Osteoblast (primary cell): ENCODE measurements at regions not wholly inside any gene's neighbourhood (a gene's known extent, or its start where the extent isn't known, plus 50 kb on each side); places are given as distances from the start of the nearest gene placed in this dataset.

Experiments
- DNase-seq: peaks from one replicate; pipeline ENCODE4 v3.0.0; 2011; ENCODE audit warnings: low spot score, mixed read lengths; ENCODE audit not compliant: insufficient read length; ENCODE audit errors: missing footprints
- H2AFZ ChIP-seq: 2 replicates; pipeline ENCODE4 v1.6.0; 2011; ENCODE audit warnings: mild to moderate bottlenecking, low read length
- H3K27ac ChIP-seq: 2 replicates; pipeline ENCODE4 v1.5.1; 2011; ENCODE audit warnings: mild to moderate bottlenecking, low read depth, low read length, moderate library complexity
- H3K27me3 ChIP-seq: 2 replicates; pipeline ENCODE4 v1.6.0; 2012; ENCODE audit warnings: mild to moderate bottlenecking, control low read depth, inconsistent platforms, low read length, moderate library complexity; ENCODE audit not compliant: insufficient read depth
- H3K36me3 ChIP-seq: 2 replicates; pipeline ENCODE4 v1.5.1; 2011; ENCODE audit warnings: mild to moderate bottlenecking, low read length, control low read depth, moderate library complexity; ENCODE audit not compliant: insufficient read depth
- H3K4me1 ChIP-seq: 2 replicates; pipeline ENCODE4 v1.5.1; 2011; ENCODE audit warnings: mild to moderate bottlenecking, low read length, control low read depth, moderate library complexity; ENCODE audit not compliant: insufficient read depth
- H3K4me2 ChIP-seq: 2 replicates; pipeline ENCODE4 v1.6.0; 2011; ENCODE audit warnings: mild to moderate bottlenecking, low read length; ENCODE audit not compliant: insufficient read depth
- H3K4me3 ChIP-seq: fragments of 200-600 bp; sonication (generic); 3 replicates; pipeline ENCODE4 v1.5.1; 2012; ENCODE audit warnings: mild to moderate bottlenecking, low read length, inconsistent platforms; ENCODE audit not compliant: insufficient read depth
- H3K79me2 ChIP-seq: 2 replicates; pipeline ENCODE4 v1.6.0; 2012; ENCODE audit warnings: mild to moderate bottlenecking, low read length, control low read depth, inconsistent platforms; ENCODE audit not compliant: insufficient read depth
- H3K9me3 ChIP-seq: 2 replicates; pipeline ENCODE4 v1.5.1; 2011; ENCODE audit warnings: low read depth, low read length, control low read depth
- H4K20me1 ChIP-seq: 2 replicates; pipeline ENCODE4 v1.6.0; 2012; ENCODE audit warnings: mild to moderate bottlenecking, low read length, control low read depth; ENCODE audit not compliant: insufficient read depth
- CTCF ChIP-seq: IDR thresholded peaks from 2 replicates; pipeline ENCODE4 v1.5.1; 2011; ENCODE audit warnings: mild to moderate bottlenecking, low read depth, low read length, moderate library complexity; ENCODE audit errors: extremely low read depth

GRCh38 chr3:106114220-106114619, 245.4 kb upstream of the CBLB start:
- no peaks in the 10 kb centered on the region for H4K20me1 ChIP-seq
- DNase-seq, result no peak
- no peaks in the 10 kb centered on the region for H3K9me3 ChIP-seq
- H3K4me1 ChIP-seq, result peaks cover 7% of the 10 kb centered on the region
- peak overlapping the region; percentile 80 for H3K27ac ChIP-seq
- no peak overlapping the region for H3K4me2 ChIP-seq
- H3K27me3 ChIP-seq, result no peaks in the 10 kb centered on the region
- H3K4me3 ChIP-seq, result no peak overlapping the region
- H3K79me2 ChIP-seq, result no peaks in the 10 kb centered on the region
- no peak for TF ChIP-seq CTCF
- no peak overlapping the region for H2AFZ ChIP-seq
- no peaks in the 10 kb centered on the region for H3K36me3 ChIP-seq

- H3K79me2 ChIP-seq, result no peaks in the 10 kb centered on the region
- H3K27me3 ChIP-seq, result no peaks in the 10 kb centered on the region
- TF ChIP-seq CTCF, result no peak
- H3K36me3 ChIP-seq, result no peaks in the 10 kb centered on the region
- no peaks in the 10 kb centered on the region for H3K9me3 ChIP-seq
- H2AFZ ChIP-seq, result no peak overlapping the region
- no peaks in the 10 kb centered on the region for H4K20me1 ChIP-seq
- no peak overlapping the region for H3K4me2 ChIP-seq
- peaks cover 13% of the 10 kb centered on the region for H3K4me1 ChIP-seq
- peak overlapping the region; percentile 80 for H3K27ac ChIP-seq
- H3K4me3 ChIP-seq, result no peak overlapping the region
- DNase-seq, result peak; percentile 83
Measured at GRCh38 chr3:106114848-106115247, 246.0 kb upstream of the CBLB start.

- no peak for TF ChIP-seq CTCF
- H3K4me2 ChIP-seq, result no peak overlapping the region
- H3K9me3 ChIP-seq, result no peaks in the 10 kb centered on the region
- no peak overlapping the region for H3K4me3 ChIP-seq
- peaks cover 20% of the 10 kb centered on the region for H3K4me1 ChIP-seq
- no peak for DNase-seq
- H3K27ac ChIP-seq, result peak overlapping the region; percentile 80
- no peak overlapping the region for H2AFZ ChIP-seq
- no peaks in the 10 kb centered on the region for H3K79me2 ChIP-seq
- H4K20me1 ChIP-seq, result no peaks in the 10 kb centered on the region
- H3K36me3 ChIP-seq, result no peaks in the 10 kb centered on the region
- H3K27me3 ChIP-seq, result no peaks in the 10 kb centered on the region
Measured at GRCh38 chr3:106115557-106115956, 246.7 kb upstream of the CBLB start.

GRCh38 chr3:106116733-106117489, 248.1 kb upstream of the CBLB start:
- H3K27ac ChIP-seq, result no peak overlapping the region
- no peaks in the 10 kb centered on the region for H3K27me3 ChIP-seq
- H4K20me1 ChIP-seq, result no peaks in the 10 kb centered on the region
- peaks cover 23% of the 10 kb centered on the region for H3K4me1 ChIP-seq
- H3K4me2 ChIP-seq, result no peak overlapping the region
- H3K4me3 ChIP-seq, result no peak overlapping the region
- H3K36me3 ChIP-seq, result no peaks in the 10 kb centered on the region
- H2AFZ ChIP-seq, result no peak overlapping the region
- no peak for DNase-seq
- no peak for TF ChIP-seq CTCF
- no peaks in the 10 kb centered on the region for H3K79me2 ChIP-seq
- H3K9me3 ChIP-seq, result no peaks in the 10 kb centered on the region
